HepG2 (cell line): ENCODE measurements at regions not wholly inside any gene's neighbourhood (a gene's known extent, or its start where the extent isn't known, plus 50 kb on each side); places are given as distances from the start of the nearest gene placed in this dataset.

Experiments used
- RELA ChIP-seq: sonication (generic); formaldehyde crosslinking; IDR thresholded peaks from 2 replicates; pipeline ENCODE4 v1.4.0; 2020; ENCODE audit warnings: missing genetic modification reagents
- SSRP1 ChIP-seq: IDR thresholded peaks from 2 replicates; pipeline ENCODE4 v1.6.1; 2016; ENCODE audit warnings: control low read depth

DNA sequence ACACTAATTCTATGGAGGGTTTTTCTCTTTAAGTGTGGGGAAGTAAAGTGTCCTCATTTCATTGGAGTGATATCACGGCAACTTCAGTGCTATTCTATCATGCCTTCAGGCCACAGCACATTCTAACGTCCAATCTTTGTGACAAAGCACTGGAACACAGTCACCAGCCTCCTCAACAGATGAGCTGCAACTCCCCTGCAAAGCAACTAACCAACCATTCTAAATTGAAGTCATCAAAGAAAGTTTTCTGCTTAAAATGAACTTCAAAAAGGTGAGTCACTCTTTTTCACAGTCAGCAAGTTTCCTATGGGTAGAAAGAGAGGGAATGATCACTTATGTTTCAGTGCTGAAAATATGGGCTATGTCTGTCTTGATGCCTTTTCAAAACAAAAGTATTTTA, 190.8 kb downstream of the ELAVL2 start:
- TF ChIP-seq SSRP1 (CRISPR knock-in tag) (no peak), RELA (CRISPR knock-in tag) (no peak)
